GM23338 (cell line): ENCODE measurements at regions not wholly inside any gene's neighbourhood (a gene's known extent, or its start where the extent isn't known, plus 50 kb on each side); places are given as distances from the start of the nearest gene placed in this dataset.
A peak's percentile ranks its signal among the peaks of the same experiment; 100 is the strongest.

Experiments
- ATAC-seq: fragments of 200-7000 bp; cut with Tn5 transposase; 3 replicates; pipeline ENCODE4 v1.9.1; 2020
- DNase-seq: peaks from one replicate; pipeline ENCODE4 v3.0.0-alpha.2; 2015; ENCODE audit warnings: low spot score
- H2AFZ ChIP-seq: fragments of 200-600 bp; sonication (generic); 2 replicates; pipeline ENCODE4 v1.8.0; 2016; ENCODE audit warnings: antibody characterized with exemption, mild to moderate bottlenecking, moderate library complexity
- H3F3A ChIP-seq: fragments of 200-600 bp; sonication (generic); replicated peaks from 2 replicates; pipeline ENCODE4 v1.8.0; 2017; ENCODE audit warnings: antibody characterized with exemption, mixed run types, low read depth
- H3K27ac ChIP-seq: fragments of 200-600 bp; sonication (generic); 2 replicates; pipeline ENCODE4 v1.6.1; 2016; ENCODE audit warnings: low read depth
- H3K27me3 ChIP-seq: fragments of 200-600 bp; sonication (generic); 2 replicates; pipeline ENCODE4 v1.8.0; 2016; ENCODE audit warnings: mild to moderate bottlenecking, mixed run types, moderate library complexity; ENCODE audit not compliant: insufficient read depth
- H3K36me3 ChIP-seq: fragments of 200-600 bp; sonication (generic); 2 replicates; pipeline ENCODE4 v1.8.0; 2016; ENCODE audit warnings: mild to moderate bottlenecking; ENCODE audit not compliant: insufficient read depth
- H3K4me1 ChIP-seq: fragments of 200-600 bp; sonication (generic); 2 replicates; pipeline ENCODE4 v1.8.0; 2016; ENCODE audit warnings: mild to moderate bottlenecking, moderate library complexity; ENCODE audit not compliant: insufficient read depth
- H3K4me2 ChIP-seq: fragments of 200-600 bp; sonication (generic); 2 replicates; pipeline ENCODE4 v1.7.1; 2017; ENCODE audit warnings: mixed run types
- H3K4me3 ChIP-seq: fragments of 200-600 bp; sonication (generic); 2 replicates; pipeline ENCODE4 v1.6.1; 2016; ENCODE audit warnings: mixed run types
- H3K79me2 ChIP-seq: fragments of 200-600 bp; sonication (generic); replicated peaks from 2 replicates; pipeline ENCODE4 v1.8.0; 2017; ENCODE audit warnings: mild to moderate bottlenecking; ENCODE audit not compliant: insufficient read depth
- H3K9me2 ChIP-seq: fragments of 200-600 bp; sonication (generic); 2 replicates; pipeline ENCODE4 v1.8.0; 2017; ENCODE audit not compliant: insufficient read depth
- H4K20me1 ChIP-seq: fragments of 200-600 bp; sonication (generic); replicated peaks from 2 replicates; pipeline ENCODE4 v1.8.0; 2017; ENCODE audit warnings: mild to moderate bottlenecking; ENCODE audit not compliant: insufficient read depth
- H3K27ac Mint-ChIP-seq: 2 replicates; pipeline ENCODE4 v1.8.0; 2020; ENCODE audit warnings: inconsistent platforms, mild to moderate bottlenecking, moderate library complexity, mixed read lengths
- H3K27me3 Mint-ChIP-seq: 3 replicates; pipeline ENCODE4 v1.8.0; 2022; ENCODE audit warnings: low read depth, mild to moderate bottlenecking, moderate library complexity, mixed read lengths, inconsistent platforms; ENCODE audit not compliant: insufficient read depth, poor library complexity
- H3K36me3 Mint-ChIP-seq: 3 replicates; pipeline ENCODE4 v1.8.0; 2021; ENCODE audit warnings: low read depth, mild to moderate bottlenecking, inconsistent platforms, moderate library complexity, mixed read lengths
- H3K4me1 Mint-ChIP-seq: 3 replicates; pipeline ENCODE4 v1.8.0; 2020; ENCODE audit warnings: mild to moderate bottlenecking, inconsistent platforms, mixed read lengths
- H3K4me3 Mint-ChIP-seq: 3 replicates; pipeline ENCODE4 v1.8.0; 2021; ENCODE audit warnings: moderate library complexity, mild to moderate bottlenecking, inconsistent platforms, mixed read lengths
- H3K9me3 Mint-ChIP-seq: 3 replicates; pipeline ENCODE4 v1.8.0; 2020; ENCODE audit warnings: moderate library complexity, mild to moderate bottlenecking, inconsistent platforms, mixed read lengths
- CREB1 ChIP-seq: fragments of 250-450 bp; sonication (Bioruptor Pico); IDR thresholded peaks from 2 replicates; pipeline ENCODE4 v1.5.0; 2020; ENCODE audit warnings: low read depth, mild to moderate bottlenecking, moderate library complexity
- CTCF ChIP-seq, 2 experiments: fragments of 200-600 bp in 1 of 2; sonication (generic) in 1 of 2; conservative IDR thresholded peaks; 2 replicates each; pipeline versions ENCODE4 v1.5.1 to v1.6.1; 2016 to 2017; ENCODE audit warnings: antibody characterized with exemption in 2 of 2, low read depth in 2 of 2, mild to moderate bottlenecking in 2 of 2, moderate library complexity in 1 of 2
- ETS1 ChIP-seq: IDR thresholded peaks from 2 replicates; pipeline ENCODE4 v1.6.1; 2016; ENCODE audit warnings: antibody characterized with exemption
- EZH2 ChIP-seq: fragments of 200-600 bp; sonication (generic); IDR thresholded peaks from one replicate; pipeline ENCODE4 v1.8.0; 2017; ENCODE audit warnings: antibody characterized with exemption, mild to moderate bottlenecking, low read depth; ENCODE audit not compliant: unreplicated experiment
- EZH2phosphoT487 ChIP-seq: fragments of 200-600 bp; sonication (generic); IDR thresholded peaks from one replicate; pipeline ENCODE4 v1.8.1; 2018; ENCODE audit warnings: antibody characterized with exemption; ENCODE audit not compliant: unreplicated experiment
- JUNB ChIP-seq: IDR thresholded peaks from one replicate; pipeline ENCODE4 v1.6.1; 2016; ENCODE audit warnings: antibody characterized with exemption; ENCODE audit not compliant: unreplicated experiment
- NANOG ChIP-seq: IDR thresholded peaks from 2 replicates; pipeline ENCODE4 v1.6.1; 2016; ENCODE audit warnings: antibody characterized with exemption, borderline replicate concordance
- POLR2AphosphoS5 ChIP-seq: IDR thresholded peaks from 2 replicates; pipeline ENCODE4 v1.6.1; 2016; ENCODE audit warnings: antibody characterized with exemption, low read depth
- REST ChIP-seq: IDR thresholded peaks from one replicate; pipeline ENCODE4 v1.6.1; 2018; ENCODE audit warnings: antibody characterized with exemption; ENCODE audit not compliant: unreplicated experiment
- STAT1 ChIP-seq: IDR thresholded peaks from one replicate; pipeline ENCODE4 v1.6.1; 2016; ENCODE audit warnings: antibody characterized with exemption; ENCODE audit not compliant: unreplicated experiment
- ZNF114 ChIP-seq: fragments of 250-450 bp; sonication (Bioruptor Pico); IDR thresholded peaks from 2 replicates; pipeline ENCODE4 v1.5.0; 2020; ENCODE audit warnings: mild to moderate bottlenecking, moderate library complexity
- ZNF331 ChIP-seq: fragments of 250-450 bp; sonication (Bioruptor Pico); IDR thresholded peaks from 2 replicates; pipeline ENCODE4 v1.5.0; 2020; ENCODE audit warnings: low read depth, mild to moderate bottlenecking, moderate library complexity
- ZNF462 ChIP-seq: fragments of 250-450 bp; sonication (Bioruptor Pico); IDR thresholded peaks from 2 replicates; pipeline ENCODE4 v1.5.0; 2020; ENCODE audit warnings: mild to moderate bottlenecking, moderate library complexity

GRCh38 chr12:67531051-67531450 lies 117.5 kb upstream of the DYRK2 start:
- Histone ChIP-seq H3K4me2 (no peak overlapping the region), H3K79me2 (no peaks in the 10 kb centered on the region), H2AFZ (peak overlapping the region; percentile 30; the same call in 1 of the 2 replicates), H3F3A (no peaks in the 10 kb centered on the region), H3K36me3 (no peaks in the 10 kb centered on the region), H3K27ac (no peak overlapping the region), H3K27me3 (no peaks in the 10 kb centered on the region), H3K4me3 (no peak overlapping the region), H4K20me1 (no peaks in the 10 kb centered on the region), H3K4me1 (peaks cover 26% of the 10 kb centered on the region), H3K9me2 (peaks cover 14% of the 10 kb centered on the region)
- H3K4me3 Mint-ChIP-seq = no peak overlapping the region
- ATAC-seq (no peak), DNase-seq (no peak)
- TF ChIP-seq CTCF (conservative IDR thresholded peaks at IDR 0.05; ENCODE audit: low read depth in 2 of 2) (no peak), ETS1 (no peak), EZH2 (no peak), JUNB (no peak), STAT1 (no peak), EZH2phosphoT487 (no peak), REST (no peak), ZNF331 (CRISPR knock-in tag) (no peak), ZNF114 (no peak), ZNF462 (CRISPR knock-in tag) (no peak), POLR2AphosphoS5 (no peak), CREB1 (no peak), NANOG (no peak)
- peaks cover 33% of the 10 kb centered on the region for H3K4me1 Mint-ChIP-seq
- peaks cover 10% of the 10 kb centered on the region for H3K27me3 Mint-ChIP-seq
- H3K27ac Mint-ChIP-seq = no peak overlapping the region
- H3K9me3 Mint-ChIP-seq = no peaks in the 10 kb centered on the region; the same call in 2 of the 3 replicates
- peaks cover 6% of the 10 kb centered on the region; the same call in 1 of the 3 replicates for H3K36me3 Mint-ChIP-seq
